Smooth muscle cell (in vitro differentiated cells): ENCODE measurements at regions not wholly inside any gene's neighbourhood (a gene's known extent, or its start where the extent isn't known, plus 50 kb on each side); places are given as distances from the start of the nearest gene placed in this dataset.

ENCODE experiments used
- DNase-seq: peaks from one replicate; lab custom pipeline; 2025; ENCODE audit not compliant: unreplicated experiment; lab: John Stamatoyannopoulos, UW
- H2AFZ ChIP-seq: fragments of 200-600 bp; sonication (generic); 2 replicates; pipeline ENCODE4 v1.6.0; 2016; ENCODE audit warnings: antibody characterized with exemption, low read depth, mild to moderate bottlenecking
- H3F3A ChIP-seq: fragments of 200-600 bp; sonication (generic); 2 replicates; pipeline ENCODE4 v1.6.0; 2017; ENCODE audit warnings: antibody characterized with exemption, low read depth
- H3K27ac ChIP-seq: fragments of 200-600 bp; sonication (generic); 2 replicates; pipeline ENCODE4 v1.5.1; 2016; ENCODE audit warnings: low read depth, mild to moderate bottlenecking
- H3K27me3 ChIP-seq: fragments of 200-600 bp; sonication (generic); 2 replicates; pipeline ENCODE4 v1.6.1; 2016; ENCODE audit warnings: low read depth, mild to moderate bottlenecking
- H3K36me3 ChIP-seq: fragments of 200-600 bp; sonication (generic); 2 replicates; pipeline ENCODE4 v1.5.1; 2016; ENCODE audit warnings: low read depth
- H3K4me1 ChIP-seq: fragments of 200-600 bp; sonication (generic); 2 replicates; pipeline ENCODE4 v1.5.1; 2016; ENCODE audit warnings: low read depth
- H3K4me2 ChIP-seq: fragments of 200-600 bp; sonication (generic); 2 replicates; pipeline ENCODE4 v1.6.0; 2016; ENCODE audit warnings: mild to moderate bottlenecking
- H3K4me3 ChIP-seq: fragments of 200-600 bp; sonication (generic); 2 replicates; pipeline ENCODE4 v1.5.1; 2016; ENCODE audit warnings: mild to moderate bottlenecking
- H3K79me2 ChIP-seq: fragments of 200-600 bp; sonication (generic); 2 replicates; pipeline ENCODE4 v1.6.0; 2016; ENCODE audit warnings: low read depth, mild to moderate bottlenecking
- H3K9ac ChIP-seq: fragments of 200-600 bp; sonication (generic); 2 replicates; pipeline ENCODE4 v1.6.0; 2016; ENCODE audit warnings: low read depth
- H3K9me3 ChIP-seq: fragments of 200-600 bp; sonication (generic); replicated peaks from 2 replicates; pipeline ENCODE4 v1.5.1; 2016; ENCODE audit warnings: low read depth
- H4K20me1 ChIP-seq: fragments of 200-600 bp; sonication (generic); 2 replicates; pipeline ENCODE4 v1.6.0; 2016; ENCODE audit warnings: low read depth
- CTCF ChIP-seq: fragments of 200-600 bp; sonication (generic); IDR thresholded peaks from 2 replicates; pipeline ENCODE4 v1.5.1; 2017; ENCODE audit warnings: borderline replicate concordance, mild to moderate bottlenecking, antibody characterized with exemption; ENCODE audit not compliant: insufficient read depth, poor library complexity, severe bottlenecking
- WGBS: methylation state at CpG from one replicate; pipeline ENCODE4 v1.1.7; 2016; ENCODE audit warnings: low lambda C conversion rate; 5-methylcytosine and 5-hydroxymethylcytosine counted together

GRCh38 chr13:81314461-81314860 lies 973.5 kb upstream of the SPRY2 start:
- Histone ChIP-seq H3K4me2 (no peak overlapping the region), H3K9me3 (no peaks in the 10 kb centered on the region), H4K20me1 (no peaks in the 10 kb centered on the region), H3K36me3 (no peaks in the 10 kb centered on the region), H3F3A (no peaks in the 10 kb centered on the region), H3K4me3 (no peak overlapping the region), H3K9ac (no peak overlapping the region), H3K27me3 (no peaks in the 10 kb centered on the region), H3K79me2 (no peaks in the 10 kb centered on the region), H3K4me1 (no peaks in the 10 kb centered on the region), H3K27ac (no peak overlapping the region), H2AFZ (no peak overlapping the region)
- DNase-seq, result no peak
- no peak for TF ChIP-seq CTCF
- WGBS, result 86% methylated on average over 3 of the region's 3 CpGs

GRCh38 chr13:81305928-81306327 lies 965.0 kb upstream of the SPRY2 start:
- Histone ChIP-seq H3K9ac (no peak overlapping the region), H3K9me3 (no peaks in the 10 kb centered on the region), H3K4me1 (no peaks in the 10 kb centered on the region), H3F3A (no peaks in the 10 kb centered on the region), H3K4me3 (no peak overlapping the region), H3K27me3 (no peaks in the 10 kb centered on the region), H4K20me1 (no peaks in the 10 kb centered on the region), H3K27ac (no peak overlapping the region), H3K36me3 (no peaks in the 10 kb centered on the region), H3K79me2 (no peaks in the 10 kb centered on the region), H3K4me2 (no peak overlapping the region), H2AFZ (no peak overlapping the region)
- DNase-seq, result no peak
- TF ChIP-seq CTCF, result no peak

- H3K27ac ChIP-seq, result no peak overlapping the region
- no peaks in the 10 kb centered on the region for H3F3A ChIP-seq
- TF ChIP-seq CTCF, result no peak
- H4K20me1 ChIP-seq, result no peaks in the 10 kb centered on the region
- no peak for DNase-seq
- no peaks in the 10 kb centered on the region for H3K27me3 ChIP-seq
- no peak overlapping the region for H2AFZ ChIP-seq
- no peaks in the 10 kb centered on the region for H3K4me1 ChIP-seq
- H3K4me3 ChIP-seq, result no peak overlapping the region
- H3K79me2 ChIP-seq, result no peaks in the 10 kb centered on the region
- 92% methylated on average over 6 of the region's 6 CpGs for WGBS
- H3K36me3 ChIP-seq, result no peaks in the 10 kb centered on the region
- H3K9ac ChIP-seq, result no peak overlapping the region
- no peak overlapping the region for H3K4me2 ChIP-seq
- no peaks in the 10 kb centered on the region for H3K9me3 ChIP-seq
Measured at GRCh38 chr13:81304121-81304659, 963.3 kb upstream of the SPRY2 start.

GRCh38 chr13:81302677-81303076 lies 961.8 kb upstream of the SPRY2 start:
- Histone ChIP-seq H3K4me3 (no peak overlapping the region), H2AFZ (no peak overlapping the region), H3K9me3 (no peaks in the 10 kb centered on the region), H3K4me2 (no peak overlapping the region), H3F3A (no peaks in the 10 kb centered on the region), H3K36me3 (no peaks in the 10 kb centered on the region), H3K9ac (no peak overlapping the region), H3K27me3 (no peaks in the 10 kb centered on the region), H4K20me1 (no peaks in the 10 kb centered on the region), H3K27ac (no peak overlapping the region), H3K79me2 (no peaks in the 10 kb centered on the region), H3K4me1 (no peaks in the 10 kb centered on the region)
- no peak for DNase-seq
- WGBS, result 93% methylated on average over 2 of the region's 2 CpGs
- TF ChIP-seq CTCF, result no peak
